Mammary epithelial cell (primary cell): ENCODE measurements at regions not wholly inside any gene's neighbourhood (a gene's known extent, or its start where the extent isn't known, plus 50 kb on each side); places are given as distances from the start of the nearest gene placed in this dataset.

Experiments
- CTCF ChIP-seq, 2 donors: IDR thresholded peaks in 1 of 2; conservative IDR thresholded peaks in 1 of 2; 2 replicates each; pipeline ENCODE4 v1.5.1; 2011 to 2012; ENCODE audit warnings: inconsistent platforms in 2 of 2, low read length in 2 of 2, mild to moderate bottlenecking in 2 of 2, control low read depth in 1 of 2, low read depth in 1 of 2; ENCODE audit not compliant: insufficient read depth in 1 of 2; ENCODE audit errors: extremely low read depth in 1 of 2
- EZH2 ChIP-seq: IDR thresholded peaks from 2 replicates; pipeline ENCODE4 v1.6.1; 2012; ENCODE audit warnings: low read length, inconsistent platforms, borderline replicate concordance

GRCh38 chr6:50973464-50973863 is 154.8 kb downstream of the TFAP2B start:
- no peak for TF ChIP-seq CTCF (conservative IDR thresholded peaks at IDR 0.05 in 1 of 2, IDR thresholded peaks at IDR 0.05 in 1 of 2; ENCODE audit: extremely low read depth in 1 of 2, insufficient read depth in 1 of 2, low read depth in 1 of 2, low read length in 2 of 2)
- TF ChIP-seq EZH2 = no peak
